ENCODE measurements at regions not wholly inside any gene's neighbourhood (a gene's known extent, or its start where the extent isn't known, plus 50 kb on each side); places are given as distances from the start of the nearest gene placed in this dataset.

GRCh38 chr6:145139895-145140294, 595.4 kb downstream of the EPM2A start:
- H3K27ac Mint-ChIP-seq (ENCODE audit: unreplicated experiment) = peak overlapping the region; percentile 73
- peaks cover 4% of the 10 kb centered on the region for H3K9me3 Mint-ChIP-seq (ENCODE audit: unreplicated experiment)
- H3K36me3 Mint-ChIP-seq (ENCODE audit: unreplicated experiment) = no peaks in the 10 kb centered on the region
- no peak overlapping the region for H3K4me3 Mint-ChIP-seq (ENCODE audit: unreplicated experiment)
- peaks cover 21% of the 10 kb centered on the region for H3K4me1 Mint-ChIP-seq (ENCODE audit: low read depth, unreplicated experiment)
- no peak for DNase-seq
- TF ChIP-seq CTCF (IDR thresholded peaks at IDR 0.05; ENCODE audit: partially characterized antibody, unreplicated experiment) = no peak
- H3K27me3 Mint-ChIP-seq (ENCODE audit: unreplicated experiment) = no peaks in the 10 kb centered on the region

GRCh38 chr6:145141572-145141971, 593.7 kb downstream of the EPM2A start:
- Mint-ChIP-seq H3K27me3 (ENCODE audit: unreplicated experiment) (no peaks in the 10 kb centered on the region), H3K9me3 (ENCODE audit: unreplicated experiment) (peaks cover 4% of the 10 kb centered on the region), H3K4me1 (ENCODE audit: low read depth, unreplicated experiment) (peaks cover 29% of the 10 kb centered on the region), H3K36me3 (ENCODE audit: unreplicated experiment) (no peaks in the 10 kb centered on the region), H3K4me3 (ENCODE audit: unreplicated experiment) (no peak overlapping the region), H3K27ac (ENCODE audit: unreplicated experiment) (no peak overlapping the region)
- no peak for TF ChIP-seq CTCF (IDR thresholded peaks at IDR 0.05; ENCODE audit: partially characterized antibody, unreplicated experiment)
- DNase-seq = no peak

- Mint-ChIP-seq H3K27ac (ENCODE audit: unreplicated experiment) (no peak overlapping the region), H3K4me3 (ENCODE audit: unreplicated experiment) (no peak overlapping the region), H3K4me1 (ENCODE audit: low read depth, unreplicated experiment) (peaks cover 41% of the 10 kb centered on the region), H3K9me3 (ENCODE audit: unreplicated experiment) (peaks cover 8% of the 10 kb centered on the region), H3K36me3 (ENCODE audit: unreplicated experiment) (no peaks in the 10 kb centered on the region), H3K27me3 (ENCODE audit: unreplicated experiment) (peaks cover 3% of the 10 kb centered on the region)
- no peak for TF ChIP-seq CTCF (IDR thresholded peaks at IDR 0.05; ENCODE audit: partially characterized antibody, unreplicated experiment)
- no peak for DNase-seq
Measured at GRCh38 chr6:145142958-145143357, 592.4 kb downstream of the EPM2A start.

- peaks cover 3% of the 10 kb centered on the region for H3K27me3 Mint-ChIP-seq (ENCODE audit: unreplicated experiment)
- no peaks in the 10 kb centered on the region for H3K36me3 Mint-ChIP-seq (ENCODE audit: unreplicated experiment)
- H3K27ac Mint-ChIP-seq (ENCODE audit: unreplicated experiment) = no peak overlapping the region
- no peak for TF ChIP-seq CTCF (IDR thresholded peaks at IDR 0.05; ENCODE audit: partially characterized antibody, unreplicated experiment)
- DNase-seq = no peak
- no peak overlapping the region for H3K4me3 Mint-ChIP-seq (ENCODE audit: unreplicated experiment)
- H3K9me3 Mint-ChIP-seq (ENCODE audit: unreplicated experiment) = peaks cover 8% of the 10 kb centered on the region
- peaks cover 42% of the 10 kb centered on the region for H3K4me1 Mint-ChIP-seq (ENCODE audit: low read depth, unreplicated experiment)
Measured at GRCh38 chr6:145143379-145143778, 591.9 kb downstream of the EPM2A start.

- no peak for DNase-seq
- Mint-ChIP-seq H3K9me3 (ENCODE audit: unreplicated experiment) (peaks cover 4% of the 10 kb centered on the region), H3K36me3 (ENCODE audit: unreplicated experiment) (no peaks in the 10 kb centered on the region), H3K4me3 (ENCODE audit: unreplicated experiment) (peak overlapping the region; percentile 1), H3K4me1 (ENCODE audit: low read depth, unreplicated experiment) (peaks cover 30% of the 10 kb centered on the region), H3K27ac (ENCODE audit: unreplicated experiment) (peak overlapping the region; percentile 69), H3K27me3 (ENCODE audit: unreplicated experiment) (peaks cover 3% of the 10 kb centered on the region)
- TF ChIP-seq CTCF (IDR thresholded peaks at IDR 0.05; ENCODE audit: partially characterized antibody, unreplicated experiment) = no peak
Measured at GRCh38 chr6:145147559-145147958, 587.8 kb downstream of the EPM2A start.
